HEK293T (cell line): ENCODE measurements at regions not wholly inside any gene's neighbourhood (a gene's known extent, or its start where the extent isn't known, plus 50 kb on each side); places are given as distances from the start of the nearest gene placed in this dataset.
"Not testable (repeated sequence)": the region's sequence is repeated elsewhere in the genome, so short reads cannot be mapped to it uniquely, and the experiment has no call there.

ENCODE experiments used
- CTCF ChIA-PET: fragments of 350-600 bp; formaldehyde crosslinking; extraction: SDS; loops from one replicate; lab custom pipeline; 2021; ENCODE audit warnings: antibody characterized with exemption, inconsistent platforms; lab: Yijun Ruan, JAX
- POLR2A ChIA-PET: fragments of 350-600 bp; formaldehyde crosslinking; extraction: SDS; loops from one replicate; lab custom pipeline; 2020; ENCODE audit warnings: antibody characterized with exemption, inconsistent platforms; lab: Yijun Ruan, JAX
- DNase-seq: peaks from one replicate; pipeline ENCODE4 v3.0.0; 2012; ENCODE audit warnings: mixed read lengths; ENCODE audit errors: extremely low spot score
- ARNT ChIP-seq: fragments of 450-650 bp; IDR thresholded peaks from 2 replicates; pipeline ENCODE4 v1.6.1; 2017; ENCODE audit warnings: mild to moderate bottlenecking
- BHLHE40 ChIP-seq: fragments of 450-650 bp; IDR thresholded peaks from 2 replicates; pipeline ENCODE4 v1.6.1; 2016; ENCODE audit warnings: mild to moderate bottlenecking, moderate library complexity, borderline replicate concordance
- CTBP1 ChIP-seq: fragments of 450-650 bp; IDR thresholded peaks from 2 replicates; pipeline ENCODE4 v1.6.1; 2016; ENCODE audit warnings: borderline replicate concordance
- ELF4 ChIP-seq: fragments of 450-650 bp; IDR thresholded peaks from 2 replicates; pipeline ENCODE4 v1.6.1; 2017; ENCODE audit warnings: antibody characterized with exemption
- FOXA1 ChIP-seq: fragments of 450-650 bp; IDR thresholded peaks from 2 replicates; pipeline ENCODE4 v1.6.1; 2016; ENCODE audit warnings: mild to moderate bottlenecking
- FOXK2 ChIP-seq: fragments of 450-650 bp; IDR thresholded peaks from 2 replicates; pipeline ENCODE4 v1.6.1; 2016; ENCODE audit warnings: mild to moderate bottlenecking
- FOXM1 ChIP-seq: fragments of 450-650 bp; IDR thresholded peaks from 2 replicates; pipeline ENCODE4 v1.6.1; 2017; ENCODE audit warnings: mild to moderate bottlenecking, borderline replicate concordance
- HDGF ChIP-seq: fragments of 450-650 bp; IDR thresholded peaks from 2 replicates; pipeline ENCODE4 v1.6.1; 2017; ENCODE audit warnings: antibody characterized with exemption, borderline replicate concordance
- L3MBTL2 ChIP-seq: fragments of 450-650 bp; conservative IDR thresholded peaks from 2 replicates; pipeline ENCODE4 v1.6.1; 2016; ENCODE audit warnings: mild to moderate bottlenecking
- LEF1 ChIP-seq: fragments of 450-650 bp; IDR thresholded peaks from 2 replicates; pipeline ENCODE4 v1.6.1; 2017; ENCODE audit warnings: mild to moderate bottlenecking, borderline replicate concordance
- NFRKB ChIP-seq: fragments of 450-650 bp; IDR thresholded peaks from 2 replicates; pipeline ENCODE4 v1.6.1; 2016; ENCODE audit warnings: mild to moderate bottlenecking, moderate library complexity
- SP1 ChIP-seq: fragments of 450-650 bp; IDR thresholded peaks from 2 replicates; pipeline ENCODE4 v1.6.1; 2017
- SUZ12 ChIP-seq: fragments of 450-650 bp; IDR thresholded peaks from 2 replicates; pipeline ENCODE4 v1.6.1; 2016; ENCODE audit warnings: mild to moderate bottlenecking
- TARDBP ChIP-seq: fragments of 450-650 bp; IDR thresholded peaks from 2 replicates; pipeline ENCODE4 v1.6.1; 2016
- ZNF384 ChIP-seq: fragments of 450-650 bp; IDR thresholded peaks from 2 replicates; pipeline ENCODE4 v1.6.1; 2016
- TF ChIP-seq, protein P1 (sequence below): fragments of 450-650 bp; IDR thresholded peaks from 2 replicates; pipeline ENCODE4 v1.6.1; 2016

DNA sequence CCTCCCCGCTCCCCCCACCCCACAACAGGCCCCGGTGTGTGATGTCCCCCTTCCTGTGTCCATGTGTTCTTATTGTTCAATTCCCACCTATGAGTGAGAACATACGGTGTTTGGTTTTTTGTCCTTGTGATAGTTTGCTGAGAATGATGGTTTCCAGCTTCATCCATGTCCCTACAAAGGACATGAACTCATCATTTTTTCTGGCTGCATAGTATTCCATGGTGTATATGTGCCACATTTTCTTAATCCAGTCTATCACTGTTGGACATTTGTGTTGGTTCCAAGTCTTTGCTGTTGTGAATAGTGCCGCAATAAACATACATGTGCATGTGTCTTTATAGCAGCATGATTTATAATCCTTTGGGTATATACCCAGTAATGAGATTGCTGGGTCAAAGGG is 104.3 kb downstream of the MTPN start:
- POLR2A ChIA-PET, CTCF ChIA-PET, DNase-seq: not testable (repeated sequence)

DNA sequence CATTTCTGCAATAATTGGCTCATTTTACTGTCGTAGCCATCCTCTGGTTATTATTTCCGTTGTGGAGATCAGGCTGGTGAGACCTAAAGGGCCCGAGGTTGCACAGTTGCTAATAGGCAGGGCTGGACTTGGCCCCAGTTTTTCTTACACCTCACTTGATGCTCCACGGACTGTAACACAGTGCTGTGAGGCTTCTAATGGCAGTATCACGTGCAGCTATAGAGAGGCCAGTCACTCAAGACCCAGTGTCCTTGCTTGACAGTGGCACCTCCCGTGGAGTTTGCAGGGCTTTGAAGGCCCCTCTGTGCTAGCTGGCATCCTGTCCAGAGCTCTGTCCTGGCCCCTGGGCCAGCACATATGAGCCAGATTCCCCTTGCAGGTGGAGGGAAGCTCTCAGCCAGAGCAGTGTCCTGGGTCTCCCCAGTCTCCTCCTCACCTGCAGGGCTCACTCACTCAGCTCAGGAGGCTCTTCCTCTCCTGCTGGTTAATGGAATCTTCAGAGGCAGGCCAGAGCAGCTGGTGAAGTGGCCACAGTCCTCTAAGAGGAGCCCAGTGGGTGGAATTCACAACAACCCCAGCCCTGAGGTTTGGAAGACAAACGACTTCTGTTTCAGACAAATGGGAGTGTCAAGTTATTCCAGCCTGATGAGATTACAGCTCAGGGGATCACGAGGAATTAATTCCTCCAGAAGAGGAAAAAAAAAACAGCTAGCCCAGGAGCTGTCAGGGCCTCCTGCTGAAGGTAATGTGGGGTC is 114.2 kb upstream of the FAM180A start:
- no peak for TF ChIP-seq LEF1
- no peak for TF ChIP-seq ELF4
- TF ChIP-seq, protein P1, sequence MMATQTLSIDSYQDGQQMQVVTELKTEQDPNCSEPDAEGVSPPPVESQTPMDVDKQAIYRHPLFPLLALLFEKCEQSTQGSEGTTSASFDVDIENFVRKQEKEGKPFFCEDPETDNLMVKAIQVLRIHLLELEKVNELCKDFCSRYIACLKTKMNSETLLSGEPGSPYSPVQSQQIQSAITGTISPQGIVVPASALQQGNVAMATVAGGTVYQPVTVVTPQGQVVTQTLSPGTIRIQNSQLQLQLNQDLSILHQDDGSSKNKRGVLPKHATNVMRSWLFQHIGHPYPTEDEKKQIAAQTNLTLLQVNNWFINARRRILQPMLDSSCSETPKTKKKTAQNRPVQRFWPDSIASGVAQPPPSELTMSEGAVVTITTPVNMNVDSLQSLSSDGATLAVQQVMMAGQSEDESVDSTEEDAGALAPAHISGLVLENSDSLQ, result no peak
- ChIA-PET POLR2A (no interaction called here), CTCF (no interaction called here)
- no peak for DNase-seq

DNA sequence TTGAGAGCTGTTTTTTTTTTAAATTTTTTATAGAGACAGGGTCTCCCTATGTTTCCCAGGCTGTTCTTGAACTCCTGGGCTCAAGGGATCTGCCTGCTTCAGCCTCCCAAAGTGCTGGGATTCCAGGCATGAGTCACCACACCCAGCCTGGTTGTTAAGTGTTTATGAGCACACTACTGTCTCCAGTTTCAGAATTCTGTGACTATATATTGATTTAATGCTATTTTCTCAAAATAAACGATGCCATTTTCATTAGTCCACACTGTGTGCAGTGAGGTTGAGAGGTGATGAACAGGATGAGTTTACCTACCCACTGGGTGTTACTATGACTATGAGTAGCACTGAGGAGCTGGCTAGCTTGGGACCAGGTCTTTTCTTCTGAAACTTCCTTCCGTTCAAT is 110.9 kb upstream of the FAM180A start:
- ChIA-PET CTCF (no interaction called here), POLR2A (no interaction called here)
- DNase-seq, result no peak
- TF ChIP-seq TARDBP (no peak), SUZ12 (no peak), ZNF384 (no peak), HDGF (no peak), L3MBTL2 (no peak), NFRKB (no peak), FOXA1 (no peak), CTBP1 (no peak), SP1 (no peak), FOXM1 (no peak), FOXK2 (no peak), BHLHE40 (no peak), ELF4 (no peak), LEF1 (no peak), ARNT (no peak)
- TF ChIP-seq, protein P1, result no peak

DNA sequence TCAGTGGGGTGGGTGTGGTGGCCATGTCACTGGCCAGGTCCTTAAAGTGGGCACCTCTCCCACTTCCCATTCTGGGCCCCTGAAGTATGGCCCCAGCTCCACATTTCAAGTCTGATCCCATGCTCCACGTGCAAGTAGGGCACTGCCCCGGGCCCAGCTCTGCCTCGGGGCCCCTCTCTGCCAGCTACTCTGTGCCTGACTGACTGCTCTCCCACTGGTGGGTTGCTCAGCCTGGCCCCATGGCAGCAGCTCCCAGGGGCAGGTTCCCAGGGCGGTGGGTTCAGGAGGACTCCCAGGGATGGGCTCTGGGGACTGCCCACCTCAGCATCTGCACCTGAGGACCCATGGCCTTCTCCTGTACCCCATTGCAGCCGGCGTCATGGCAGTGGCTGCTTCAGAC is 110.2 kb upstream of the FAM180A start:
- CTCF ChIA-PET, result no interaction called here
- TF ChIP-seq HDGF (no peak), FOXA1 (no peak), ARNT (no peak), L3MBTL2 (no peak), ZNF384 (no peak), FOXM1 (no peak), ELF4 (no peak), LEF1 (no peak)
- TF ChIP-seq, protein P1, result no peak
- no peak for DNase-seq
- POLR2A ChIA-PET, result no interaction called here

DNA sequence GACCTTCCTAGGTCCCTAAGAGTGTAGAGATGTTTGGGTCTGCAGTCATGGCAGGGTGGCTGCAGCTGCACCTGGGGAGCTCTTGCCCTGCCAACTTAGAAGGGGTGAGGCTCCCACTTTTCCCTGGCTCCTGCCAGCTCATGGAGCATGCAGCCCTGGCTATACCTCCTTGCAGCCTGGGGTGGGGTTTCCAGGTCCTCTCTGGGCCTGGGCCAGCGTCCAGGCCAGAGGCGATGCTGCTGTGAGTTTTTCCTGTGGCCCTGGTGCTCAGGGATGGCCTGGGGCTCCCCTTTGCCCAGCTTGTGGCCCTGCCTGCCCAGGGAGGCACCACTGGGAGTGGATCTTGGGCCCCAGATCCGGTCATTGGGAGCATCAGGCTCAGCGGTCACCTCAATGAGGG is 109.8 kb upstream of the FAM180A start:
- TF ChIP-seq SP1, result no peak
- ChIA-PET POLR2A (no interaction called here), CTCF (no interaction called here)
- no peak for DNase-seq

DNA sequence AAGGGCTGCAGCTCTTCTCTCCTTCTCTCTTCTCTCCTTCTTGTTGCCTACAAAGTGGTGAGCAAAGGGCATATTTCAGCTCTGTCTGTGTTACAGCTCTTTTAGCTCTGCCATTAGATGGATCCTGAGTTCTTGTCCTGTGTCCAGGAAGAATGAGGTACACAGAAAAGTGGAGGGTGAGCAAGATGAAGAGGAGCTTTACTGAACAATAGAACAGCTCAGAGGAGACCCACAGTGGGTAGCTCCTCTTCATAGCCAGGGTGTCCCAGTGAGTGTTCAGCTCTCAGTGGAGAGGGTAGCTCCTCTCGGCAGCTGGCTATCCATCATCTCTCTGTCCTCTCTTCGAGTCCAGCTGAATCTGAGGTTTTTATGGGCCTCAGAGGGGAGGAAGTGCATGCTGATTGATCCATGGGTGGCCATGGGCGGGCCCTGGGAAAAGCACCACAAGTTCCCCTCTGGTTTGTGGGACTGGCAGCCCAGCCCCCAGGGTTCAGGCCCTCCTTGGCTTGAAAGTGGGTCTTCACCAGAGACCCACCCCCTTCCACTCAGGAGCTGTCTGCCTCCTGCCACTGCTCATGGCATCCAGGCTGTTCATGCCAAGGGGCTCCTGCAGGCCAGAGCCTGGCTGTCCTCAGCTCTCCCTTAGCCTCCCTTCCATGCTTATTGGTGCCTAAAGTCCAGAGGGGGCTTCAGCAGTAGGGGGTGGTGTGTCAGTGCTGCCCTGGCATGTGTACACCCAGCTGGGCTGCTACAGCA is 109.1 kb upstream of the FAM180A start:
- ChIA-PET CTCF (no interaction called here), POLR2A (no interaction called here)
- DNase-seq, result no peak
- no peak for TF ChIP-seq ELF4
- no peak for TF ChIP-seq ARNT

DNA sequence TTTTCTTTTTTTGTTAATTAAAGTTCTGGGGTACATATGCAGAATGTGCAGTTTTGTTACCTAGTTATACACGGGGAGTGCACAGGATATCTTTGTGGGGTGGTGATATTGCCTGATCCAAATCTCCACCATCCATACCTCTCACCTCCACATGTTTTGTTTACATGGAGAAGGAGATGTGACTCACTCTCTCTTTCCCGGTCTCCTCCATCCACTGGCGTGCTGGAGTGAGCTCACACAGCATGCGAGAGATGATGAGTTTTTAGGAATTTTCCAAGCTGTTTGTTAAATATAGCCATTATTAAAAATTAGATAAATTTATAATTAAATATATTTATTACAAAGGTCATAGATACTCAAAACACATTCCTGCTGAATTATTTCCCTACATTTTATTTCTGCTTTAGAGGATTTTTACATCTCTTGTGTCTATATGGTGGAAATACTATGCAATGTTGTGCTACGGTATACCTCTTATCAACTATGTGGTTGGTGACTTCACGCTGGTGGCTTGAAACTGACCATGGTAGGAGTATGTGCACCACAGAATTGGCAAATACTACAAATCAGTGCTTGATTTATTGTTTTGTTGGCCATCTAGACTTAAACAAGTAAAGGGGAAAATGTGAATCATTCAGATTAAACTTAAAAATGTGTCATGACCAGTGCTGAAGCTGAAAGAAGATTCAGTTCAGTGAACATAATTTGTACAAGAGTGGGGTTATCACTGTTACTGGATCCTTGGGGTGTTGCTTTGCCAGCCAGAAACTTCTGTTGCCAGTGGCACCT is 107.9 kb upstream of the FAM180A start:
- ChIA-PET CTCF (no interaction called here), POLR2A (no interaction called here)
- no peak for TF ChIP-seq HDGF
- TF ChIP-seq ARNT, result no peak
- TF ChIP-seq ELF4, result no peak
- no peak for TF ChIP-seq SP1
- no peak for TF ChIP-seq TARDBP
- TF ChIP-seq CTBP1, result no peak
- no peak for TF ChIP-seq NFRKB
- TF ChIP-seq FOXM1, result no peak
- no peak for TF ChIP-seq FOXA1
- no peak for TF ChIP-seq BHLHE40
- TF ChIP-seq ZNF384, result no peak
- TF ChIP-seq, protein P1, result no peak
- no peak for TF ChIP-seq LEF1
- no peak for TF ChIP-seq L3MBTL2
- no peak for TF ChIP-seq SUZ12
- TF ChIP-seq FOXK2, result no peak
- no peak for DNase-seq
